Astrocyte (in vitro differentiated cells and primary cell): ENCODE measurements at regions not wholly inside any gene's neighbourhood (a gene's known extent, or its start where the extent isn't known, plus 50 kb on each side); places are given as distances from the start of the nearest gene placed in this dataset.
"Not testable (repeated sequence)": the region's sequence is repeated elsewhere in the genome, so short reads cannot be mapped to it uniquely, and the experiment has no call there.

Experiments used
- DNase-seq: peaks from one replicate; pipeline ENCODE4 v3.0.0-alpha.2; 2010; ENCODE audit warnings: low read depth
- FAIRE-seq: peaks from 2 replicates; lab custom pipeline; 2011; peaks lifted over from hg19 to GRCh38; lab: Jason Lieb, UNC
- H2AFZ ChIP-seq: 2 replicates; pipeline ENCODE4 v1.6.0; 2012; ENCODE audit warnings: low read depth, low read length, inconsistent platforms
- H3K27ac ChIP-seq: 2 replicates; pipeline ENCODE4 v1.5.1; 2011; ENCODE audit warnings: low read depth, low read length, inconsistent platforms
- H3K27me3 ChIP-seq: 2 replicates; pipeline ENCODE4 v1.6.0; 2011; ENCODE audit warnings: low read length, inconsistent platforms; ENCODE audit not compliant: insufficient read depth
- H3K36me3 ChIP-seq: 2 replicates; pipeline ENCODE4 v1.5.1; 2011; ENCODE audit warnings: low read length, inconsistent platforms; ENCODE audit not compliant: insufficient read depth
- H3K4me1 ChIP-seq: 2 replicates; pipeline ENCODE4 v1.5.1; 2011; ENCODE audit warnings: low read length, inconsistent platforms; ENCODE audit not compliant: insufficient read depth
- H3K4me2 ChIP-seq: 2 replicates; pipeline ENCODE4 v1.6.0; 2012; ENCODE audit warnings: low read length, inconsistent platforms
- H3K4me3 ChIP-seq: 2 replicates; pipeline ENCODE4 v1.5.1; 2011; ENCODE audit warnings: low read depth, mild to moderate bottlenecking, low read length, inconsistent platforms; ENCODE audit not compliant: insufficient read depth
- H3K79me2 ChIP-seq: 2 replicates; pipeline ENCODE4 v1.6.0; 2012; ENCODE audit warnings: mild to moderate bottlenecking, low read length, inconsistent platforms; ENCODE audit not compliant: insufficient read depth
- H3K9ac ChIP-seq: 2 replicates; pipeline ENCODE4 v1.6.0; 2012; ENCODE audit warnings: mild to moderate bottlenecking, low read length, inconsistent platforms
- H3K9me3 ChIP-seq: 2 replicates; pipeline ENCODE4 v1.5.1; 2012; ENCODE audit warnings: low read depth, mild to moderate bottlenecking, low read length, inconsistent platforms; ENCODE audit not compliant: insufficient read depth
- H4K20me1 ChIP-seq: 2 replicates; pipeline ENCODE4 v1.6.0; 2012; ENCODE audit warnings: low read length, inconsistent platforms; ENCODE audit not compliant: insufficient read depth
- H3K27ac Mint-ChIP-seq: one replicate; pipeline ENCODE4 v1.8.0; 2021; ENCODE audit warnings: mild to moderate bottlenecking, mixed read lengths; ENCODE audit not compliant: unreplicated experiment
- H3K27me3 Mint-ChIP-seq: one replicate; pipeline ENCODE4 v1.8.0; 2021; ENCODE audit warnings: low read depth, mixed read lengths; ENCODE audit not compliant: unreplicated experiment
- H3K36me3 Mint-ChIP-seq: one replicate; pipeline ENCODE4 v1.8.0; 2021; ENCODE audit warnings: low read depth, mixed read lengths; ENCODE audit not compliant: unreplicated experiment
- H3K4me1 Mint-ChIP-seq: one replicate; pipeline ENCODE4 v1.8.0; 2021; ENCODE audit warnings: low read depth, mixed read lengths; ENCODE audit not compliant: unreplicated experiment
- H3K4me3 Mint-ChIP-seq: one replicate; pipeline ENCODE4 v1.8.0; 2021; ENCODE audit warnings: mild to moderate bottlenecking, moderate library complexity, mixed read lengths; ENCODE audit not compliant: unreplicated experiment
- H3K9me3 Mint-ChIP-seq: one replicate; pipeline ENCODE4 v1.8.0; 2021; ENCODE audit warnings: mild to moderate bottlenecking, mixed read lengths; ENCODE audit not compliant: unreplicated experiment
- CTCF ChIP-seq: IDR thresholded peaks from 2 replicates; pipeline ENCODE4 v1.5.1; 2011; ENCODE audit warnings: low read depth, mild to moderate bottlenecking, inconsistent platforms, low read length, moderate library complexity; ENCODE audit not compliant: insufficient read depth
- EZH2 ChIP-seq: IDR thresholded peaks from 2 replicates; pipeline ENCODE4 v1.6.1; 2012; ENCODE audit warnings: mild to moderate bottlenecking, low read length, inconsistent platforms; ENCODE audit not compliant: insufficient read depth

- no peaks in the 10 kb centered on the region for H3K27me3 Mint-ChIP-seq
- H3K27me3 ChIP-seq = no peaks in the 10 kb centered on the region
- H2AFZ ChIP-seq = no peak overlapping the region
- no peak overlapping the region for H3K4me2 ChIP-seq
- H3K36me3 ChIP-seq = no peaks in the 10 kb centered on the region
- no peak for DNase-seq
- H3K4me1 ChIP-seq = no peaks in the 10 kb centered on the region
- H3K9me3 ChIP-seq = no peaks in the 10 kb centered on the region
- TF ChIP-seq CTCF = no peak
- TF ChIP-seq EZH2 = no peak
- H3K27ac Mint-ChIP-seq = no peak overlapping the region
- H3K36me3 Mint-ChIP-seq = no peaks in the 10 kb centered on the region
- FAIRE-seq = no peak
- H4K20me1 ChIP-seq = no peaks in the 10 kb centered on the region
- H3K9me3 Mint-ChIP-seq = peaks cover 2% of the 10 kb centered on the region
- H3K4me3 Mint-ChIP-seq = no peak overlapping the region
- H3K4me1 Mint-ChIP-seq = no peaks in the 10 kb centered on the region
- no peak overlapping the region for H3K4me3 ChIP-seq
- no peak overlapping the region for H3K9ac ChIP-seq
- no peaks in the 10 kb centered on the region for H3K79me2 ChIP-seq
- H3K27ac ChIP-seq = no peak overlapping the region
Observed at GRCh38 chr5:130501151-130501865, 597.0 kb downstream of the CHSY3 start.

- not testable (repeated sequence) for FAIRE-seq, H3K27ac ChIP-seq
Observed at GRCh38 chr5:130500495-130500894, 596.2 kb downstream of the CHSY3 start.

GRCh38 chr5:130496215-130496614 lies 592.0 kb downstream of the CHSY3 start:
- Mint-ChIP-seq H3K36me3 (no peaks in the 10 kb centered on the region), H3K9me3 (peaks cover 8% of the 10 kb centered on the region), H3K27me3 (no peaks in the 10 kb centered on the region), H3K27ac (no peak overlapping the region), H3K4me1 (no peaks in the 10 kb centered on the region), H3K4me3 (no peak overlapping the region)
- H2AFZ ChIP-seq = no peak overlapping the region
- H3K36me3 ChIP-seq = no peaks in the 10 kb centered on the region
- DNase-seq (no peak), FAIRE-seq (peak; percentile 29)
- H3K4me1 ChIP-seq = no peaks in the 10 kb centered on the region
- H3K9me3 ChIP-seq = no peaks in the 10 kb centered on the region
- H4K20me1 ChIP-seq = no peaks in the 10 kb centered on the region
- H3K79me2 ChIP-seq = no peaks in the 10 kb centered on the region
- no peak overlapping the region for H3K9ac ChIP-seq
- H3K4me2 ChIP-seq = no peak overlapping the region
- H3K27ac ChIP-seq = no peak overlapping the region
- TF ChIP-seq EZH2 (no peak), CTCF (no peak)
- no peak overlapping the region for H3K4me3 ChIP-seq
- no peaks in the 10 kb centered on the region for H3K27me3 ChIP-seq

More at GRCh38 chr5:130500495-130500894, 596.2 kb downstream of the CHSY3 start:
- H3K4me1 ChIP-seq, H3K27me3 Mint-ChIP-seq, H3K36me3 ChIP-seq, H3K36me3 Mint-ChIP-seq, H3K9ac ChIP-seq, H3K4me1 Mint-ChIP-seq, H4K20me1 ChIP-seq, H2AFZ ChIP-seq, H3K4me2 ChIP-seq, H3K27ac Mint-ChIP-seq, H3K9me3 Mint-ChIP-seq, DNase-seq, H3K27me3 ChIP-seq, H3K4me3 Mint-ChIP-seq, H3K4me3 ChIP-seq, H3K79me2 ChIP-seq, H3K9me3 ChIP-seq: not testable (repeated sequence)
